ENCODE measurements at regions not wholly inside any gene's neighbourhood (a gene's known extent, or its start where the extent isn't known, plus 50 kb on each side); places are given as distances from the start of the nearest gene placed in this dataset.

DNA sequence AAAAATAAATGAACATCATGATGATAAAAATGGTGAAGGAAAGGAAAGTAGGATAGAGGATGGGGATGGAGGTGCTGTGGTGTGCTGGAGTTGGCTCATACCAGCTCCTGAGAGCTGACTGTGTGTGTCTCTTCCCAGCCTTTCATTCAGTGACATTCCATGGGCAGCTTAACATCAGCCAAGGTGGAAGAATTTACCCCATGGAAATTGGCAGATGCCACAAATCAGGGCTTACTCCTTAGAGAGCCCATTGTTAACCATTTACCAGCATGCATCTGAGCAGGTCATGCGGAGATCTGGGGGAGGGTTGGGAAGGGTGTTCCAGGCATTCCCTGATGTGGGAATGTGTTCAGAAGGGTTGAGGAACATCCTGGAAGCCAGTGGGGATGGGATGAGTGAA lies 164.7 kb upstream of the MYL2 start:
- Histone ChIP-seq H3K4me3 (ENCODE audit: low read depth, low read length) (no peak overlapping the region), H3K27me3 (ENCODE audit: control insufficient read depth, insufficient read depth, low read length) (no peaks in the 10 kb centered on the region), H3K36me3 (ENCODE audit: control insufficient read depth, insufficient read depth, low read length) (peaks cover 2% of the 10 kb centered on the region)
- FAIRE-seq (no peak), DNase-seq (ENCODE audit: low read depth) (no peak)
- TF ChIP-seq, protein P1, sequence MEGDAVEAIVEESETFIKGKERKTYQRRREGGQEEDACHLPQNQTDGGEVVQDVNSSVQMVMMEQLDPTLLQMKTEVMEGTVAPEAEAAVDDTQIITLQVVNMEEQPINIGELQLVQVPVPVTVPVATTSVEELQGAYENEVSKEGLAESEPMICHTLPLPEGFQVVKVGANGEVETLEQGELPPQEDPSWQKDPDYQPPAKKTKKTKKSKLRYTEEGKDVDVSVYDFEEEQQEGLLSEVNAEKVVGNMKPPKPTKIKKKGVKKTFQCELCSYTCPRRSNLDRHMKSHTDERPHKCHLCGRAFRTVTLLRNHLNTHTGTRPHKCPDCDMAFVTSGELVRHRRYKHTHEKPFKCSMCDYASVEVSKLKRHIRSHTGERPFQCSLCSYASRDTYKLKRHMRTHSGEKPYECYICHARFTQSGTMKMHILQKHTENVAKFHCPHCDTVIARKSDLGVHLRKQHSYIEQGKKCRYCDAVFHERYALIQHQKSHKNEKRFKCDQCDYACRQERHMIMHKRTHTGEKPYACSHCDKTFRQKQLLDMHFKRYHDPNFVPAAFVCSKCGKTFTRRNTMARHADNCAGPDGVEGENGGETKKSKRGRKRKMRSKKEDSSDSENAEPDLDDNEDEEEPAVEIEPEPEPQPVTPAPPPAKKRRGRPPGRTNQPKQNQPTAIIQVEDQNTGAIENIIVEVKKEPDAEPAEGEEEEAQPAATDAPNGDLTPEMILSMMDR (IDR thresholded peaks at IDR 0.05; ENCODE audit: insufficient read depth, low read length, severe bottlenecking): no peak

DNA sequence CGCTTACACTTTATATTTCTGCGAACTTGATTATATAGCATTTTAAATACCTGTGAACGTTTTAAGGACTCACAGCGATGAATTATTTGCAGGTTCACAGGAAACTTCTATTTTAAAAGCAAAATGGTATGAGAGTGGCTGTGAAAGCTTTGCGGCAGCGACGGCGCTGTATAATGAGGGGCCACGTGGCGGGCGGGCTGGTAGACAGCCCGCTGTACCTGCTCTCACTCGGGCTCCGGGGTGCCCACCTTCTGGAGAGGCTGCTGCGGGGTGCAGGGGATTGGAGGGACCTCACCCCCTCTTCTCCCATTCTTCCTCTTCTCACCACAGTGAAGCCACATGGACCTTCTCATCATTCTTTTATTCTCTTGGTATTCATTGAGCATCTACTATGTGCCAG lies 164.2 kb upstream of the MYL2 start:
- TF ChIP-seq, protein P1 (IDR thresholded peaks at IDR 0.05; ENCODE audit: insufficient read depth, low read length, severe bottlenecking): no peak
- Histone ChIP-seq H3K4me3 (ENCODE audit: low read depth, low read length) (no peak overlapping the region), H3K36me3 (ENCODE audit: control insufficient read depth, insufficient read depth, low read length) (peaks cover 2% of the 10 kb centered on the region), H3K27me3 (ENCODE audit: control insufficient read depth, insufficient read depth, low read length) (no peaks in the 10 kb centered on the region)
- no peak for DNase-seq (ENCODE audit: low read depth)
- FAIRE-seq: no peak

GRCh38 chr12:111084158-111084557 lies 163.8 kb upstream of the MYL2 start:
- TF ChIP-seq, protein P1 (IDR thresholded peaks at IDR 0.05; ENCODE audit: insufficient read depth, low read length, severe bottlenecking): no peak
- Histone ChIP-seq H3K27me3 (ENCODE audit: control insufficient read depth, insufficient read depth, low read length) (no peaks in the 10 kb centered on the region), H3K4me3 (ENCODE audit: low read depth, low read length) (no peak overlapping the region), H3K36me3 (ENCODE audit: control insufficient read depth, insufficient read depth, low read length) (peaks cover 2% of the 10 kb centered on the region)
- DNase-seq (ENCODE audit: low read depth): no peak
- FAIRE-seq: no peak

GRCh38 chr12:111081600-111081999 lies 161.2 kb upstream of the MYL2 start:
- FAIRE-seq: no peak
- Histone ChIP-seq H3K27me3 (ENCODE audit: control insufficient read depth, insufficient read depth, low read length) (no peaks in the 10 kb centered on the region), H3K36me3 (ENCODE audit: control insufficient read depth, insufficient read depth, low read length) (peaks cover 7% of the 10 kb centered on the region), H3K4me3 (ENCODE audit: low read depth, low read length) (no peak overlapping the region)
- TF ChIP-seq, protein P1 (IDR thresholded peaks at IDR 0.05; ENCODE audit: insufficient read depth, low read length, severe bottlenecking): no peak
- DNase-seq (ENCODE audit: low read depth): no peak

DNA sequence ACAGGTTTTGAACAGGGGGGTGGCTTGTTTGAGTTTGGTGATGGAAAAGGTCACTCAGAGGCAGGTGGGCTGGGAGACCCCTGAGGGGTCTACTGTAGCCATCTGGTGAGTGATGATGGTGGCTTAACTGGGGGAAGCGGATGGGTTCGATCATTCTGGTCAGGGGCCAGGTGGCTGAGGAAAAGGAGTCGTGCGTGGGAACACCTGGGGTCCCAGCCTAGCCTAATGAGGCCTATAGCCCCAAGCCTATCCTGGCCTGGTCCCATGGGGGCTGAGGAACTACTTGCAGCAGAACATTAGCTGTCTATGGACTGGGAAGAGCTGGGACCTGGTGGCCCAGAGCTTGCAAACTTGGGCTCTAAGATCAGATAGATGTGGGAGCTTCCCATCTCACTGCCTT lies 158.4 kb upstream of the MYL2 start:
- H3K4me3 ChIP-seq (ENCODE audit: low read depth, low read length): no peak overlapping the region
- peaks cover 8% of the 10 kb centered on the region for H3K36me3 ChIP-seq (ENCODE audit: control insufficient read depth, insufficient read depth, low read length)
- FAIRE-seq (no peak), DNase-seq (ENCODE audit: low read depth) (no peak)
- H3K27me3 ChIP-seq (ENCODE audit: control insufficient read depth, insufficient read depth, low read length): no peaks in the 10 kb centered on the region
- TF ChIP-seq, protein P1 (IDR thresholded peaks at IDR 0.05; ENCODE audit: insufficient read depth, low read length, severe bottlenecking): no peak

GRCh38 chr12:111076611-111077451 lies 156.5 kb upstream of the MYL2 start:
- no peaks in the 10 kb centered on the region for H3K27me3 ChIP-seq (ENCODE audit: control insufficient read depth, insufficient read depth, low read length)

More at GRCh38 chr12:111076611-111077451, 156.5 kb upstream of the MYL2 start:
- TF ChIP-seq, protein P1 (IDR thresholded peaks at IDR 0.05; ENCODE audit: insufficient read depth, low read length, severe bottlenecking): no peak
- FAIRE-seq: no peak
- H3K36me3 ChIP-seq (ENCODE audit: control insufficient read depth, insufficient read depth, low read length): peaks cover 10% of the 10 kb centered on the region
- no peak for DNase-seq (ENCODE audit: low read depth)
- no peak overlapping the region for H3K4me3 ChIP-seq (ENCODE audit: low read depth, low read length)

All from bronchial epithelial cell (primary cell).